Thoracic aorta (tissue), 2 donors: ENCODE measurements at regions not wholly inside any gene's neighbourhood (a gene's known extent, or its start where the extent isn't known, plus 50 kb on each side); places are given as distances from the start of the nearest gene placed in this dataset.
A peak's percentile ranks its signal among the peaks of the same experiment; 100 is the strongest.

Experiments
- ATAC-seq: fragments of 150-250 bp; one replicate; pipeline ENCODE4 v1.8.0; 2017; ENCODE audit warnings: low read depth; ENCODE audit not compliant: insufficient number of reproducible peaks, low FRiP score
- DNase-seq: peaks from one replicate; pipeline ENCODE4 v3.0.0-alpha.2; 2020; ENCODE audit warnings: low spot score
- H3K27ac ChIP-seq, 2 donors: fragments of 200-600 bp; sonication (generic); 1 replicate in 1 of 2; 2 replicates in 1 of 2; pipeline ENCODE4 v1.5.1; 2016; ENCODE audit warnings: mild to moderate bottlenecking in 2 of 2, moderate library complexity in 2 of 2
- H3K27me3 ChIP-seq: fragments of 200-600 bp; sonication (generic); replicated peaks from 2 replicates; pipeline ENCODE4 v1.6.0; 2016; ENCODE audit warnings: mild to moderate bottlenecking; ENCODE audit not compliant: insufficient read depth
- H3K36me3 ChIP-seq: fragments of 200-600 bp; sonication (generic); one replicate; pipeline ENCODE4 v1.5.1; 2016
- H3K4me1 ChIP-seq, 2 donors: fragments of 200-600 bp; sonication (generic); 1 replicate in 1 of 2; 2 replicates in 1 of 2; pipeline versions ENCODE4 v1.5.1 to v1.6.0; 2016; ENCODE audit warnings: low read depth in 2 of 2, mild to moderate bottlenecking in 1 of 2; ENCODE audit not compliant: control insufficient read depth in 1 of 2
- H3K4me3 ChIP-seq: fragments of 200-600 bp; sonication (generic); 2 replicates; pipeline ENCODE4 v1.5.1; 2016; ENCODE audit warnings: mild to moderate bottlenecking
- H3K9me3 ChIP-seq: fragments of 200-600 bp; sonication (generic); 2 replicates; pipeline ENCODE4 v1.5.1; 2016
- CTCF ChIP-seq: fragments of 200-600 bp; sonication (generic); IDR thresholded peaks from one replicate; pipeline ENCODE4 v1.5.1; 2019; ENCODE audit warnings: antibody characterized with exemption

- Histone ChIP-seq H3K9me3 (no peaks in the 10 kb centered on the region), H3K4me3 (no peak overlapping the region), H3K27ac (no peak overlapping the region), H3K27me3 (no peaks in the 10 kb centered on the region), H3K4me1 (peaks cover 2 to 6% of the 10 kb centered on the region in 2 donors), H3K36me3 (no peaks in the 10 kb centered on the region)
- DNase-seq: no peak
- ATAC-seq: no peak
- TF ChIP-seq CTCF: no peak
These were observed 213.2 kb downstream of the ERMARD start for GRCh38 chr6:169964486-169965180.

- ATAC-seq (no peak), DNase-seq (no peak)
- H3K36me3 ChIP-seq: no peaks in the 10 kb centered on the region
- TF ChIP-seq CTCF: no peak
- no peak overlapping the region for H3K4me3 ChIP-seq
- no peaks in the 10 kb centered on the region for H3K9me3 ChIP-seq
- H3K27me3 ChIP-seq: no peaks in the 10 kb centered on the region
- H3K27ac ChIP-seq: no peak overlapping the region
- H3K4me1 ChIP-seq: peaks cover 2 to 6% of the 10 kb centered on the region in 2 donors
These were observed 212.3 kb downstream of the ERMARD start for GRCh38 chr6:169963581-169964297.

- H3K9me3 ChIP-seq: no peaks in the 10 kb centered on the region
- no peaks in the 10 kb centered on the region for H3K36me3 ChIP-seq
- H3K27me3 ChIP-seq: no peaks in the 10 kb centered on the region
- DNase-seq (no peak), ATAC-seq (no peak)
- TF ChIP-seq CTCF: no peak
- H3K27ac ChIP-seq: no peak overlapping the region
- peaks cover 2 to 6% of the 10 kb centered on the region in 2 donors for H3K4me1 ChIP-seq
- H3K4me3 ChIP-seq: peak overlapping the region; percentile 68
These were observed 211.4 kb downstream of the ERMARD start for GRCh38 chr6:169962604-169963469.

- Histone ChIP-seq H3K4me3 (peak overlapping the region; percentile 68), H3K27me3 (no peaks in the 10 kb centered on the region), H3K36me3 (no peaks in the 10 kb centered on the region), H3K27ac (no peak overlapping the region), H3K4me1 (peaks cover 2 to 6% of the 10 kb centered on the region in 2 donors), H3K9me3 (no peaks in the 10 kb centered on the region)
- ATAC-seq: no peak
- DNase-seq: no peak
- TF ChIP-seq CTCF: peak; percentile 49
These were observed 210.5 kb downstream of the ERMARD start for GRCh38 chr6:169961772-169962561.
